Renal pelvis (tissue), 1 donor: ENCODE measurements at regions not wholly inside any gene's neighbourhood (a gene's known extent, or its start where the extent isn't known, plus 50 kb on each side); places are given as distances from the start of the nearest gene placed in this dataset.
"Not testable (repeated sequence)": the region's sequence is repeated elsewhere in the genome, so short reads cannot be mapped to it uniquely, and the experiment has no call there.

ENCODE experiments used
- DNase-seq: peaks from one replicate; pipeline ENCODE4 v3.0.0-alpha.2; 2013

GRCh38 chr1:66424530-66424929, 109.4 kb upstream of the SGIP1 start:
- not testable (repeated sequence) for DNase-seq

GRCh38 chr1:66426239-66426853, 107.6 kb upstream of the SGIP1 start:
- no peak for DNase-seq

GRCh38 chr1:66430815-66431214, 103.1 kb upstream of the SGIP1 start:
- not testable (repeated sequence) for DNase-seq

- DNase-seq: no peak
These were observed 102.0 kb upstream of the SGIP1 start for GRCh38 chr1:66431999-66432398.

GRCh38 chr1:66433611-66434010, 100.3 kb upstream of the SGIP1 start:
- DNase-seq: no peak

- no peak for DNase-seq
These were observed 99.9 kb upstream of the SGIP1 start for GRCh38 chr1:66434096-66434495.

- DNase-seq: no peak
These were observed 98.4 kb upstream of the SGIP1 start for GRCh38 chr1:66435541-66435940.

- no peak for DNase-seq
These were observed 97.4 kb upstream of the SGIP1 start for GRCh38 chr1:66436378-66437135.

- no peak for DNase-seq
These were observed 96.9 kb upstream of the SGIP1 start for GRCh38 chr1:66437136-66437401.

- DNase-seq: no peak
These were observed 95.9 kb upstream of the SGIP1 start for GRCh38 chr1:66438062-66438461.

GRCh38 chr1:66438501-66438900, 95.5 kb upstream of the SGIP1 start:
- no peak for DNase-seq

GRCh38 chr1:66439031-66439740, 94.8 kb upstream of the SGIP1 start:
- no peak for DNase-seq

- no peak for DNase-seq
These were observed 90.2 kb upstream of the SGIP1 start for GRCh38 chr1:66443793-66444192.

GRCh38 chr1:66444438-66445265, 89.3 kb upstream of the SGIP1 start:
- no peak for DNase-seq

- DNase-seq: no peak
These were observed 88.3 kb upstream of the SGIP1 start for GRCh38 chr1:66445492-66446181.

GRCh38 chr1:66446261-66447001, 87.5 kb upstream of the SGIP1 start:
- DNase-seq: peak; percentile 66

GRCh38 chr1:66450043-66450514, 83.9 kb upstream of the SGIP1 start:
- no peak for DNase-seq

- no peak for DNase-seq
These were observed 83.1 kb upstream of the SGIP1 start for GRCh38 chr1:66450847-66451246.

- no peak for DNase-seq
These were observed 81.8 kb upstream of the SGIP1 start for GRCh38 chr1:66452162-66452561.

GRCh38 chr1:66452982-66453381, 81.0 kb upstream of the SGIP1 start:
- no peak for DNase-seq

GRCh38 chr1:66455446-66455845, 78.5 kb upstream of the SGIP1 start:
- no peak for DNase-seq
